GM18909 (cell line): ENCODE measurements at regions not wholly inside any gene's neighbourhood (a gene's known extent, or its start where the extent isn't known, plus 50 kb on each side); places are given as distances from the start of the nearest gene placed in this dataset.

Source experiments
- ATAC-seq: cut with Tn5 transposase; IDR thresholded peaks from one replicate; pipeline ENCODE4 v1.9.1; 2021; ENCODE audit warnings: mild to moderate bottlenecking; ENCODE audit not compliant: unreplicated experiment, poor library complexity

DNA sequence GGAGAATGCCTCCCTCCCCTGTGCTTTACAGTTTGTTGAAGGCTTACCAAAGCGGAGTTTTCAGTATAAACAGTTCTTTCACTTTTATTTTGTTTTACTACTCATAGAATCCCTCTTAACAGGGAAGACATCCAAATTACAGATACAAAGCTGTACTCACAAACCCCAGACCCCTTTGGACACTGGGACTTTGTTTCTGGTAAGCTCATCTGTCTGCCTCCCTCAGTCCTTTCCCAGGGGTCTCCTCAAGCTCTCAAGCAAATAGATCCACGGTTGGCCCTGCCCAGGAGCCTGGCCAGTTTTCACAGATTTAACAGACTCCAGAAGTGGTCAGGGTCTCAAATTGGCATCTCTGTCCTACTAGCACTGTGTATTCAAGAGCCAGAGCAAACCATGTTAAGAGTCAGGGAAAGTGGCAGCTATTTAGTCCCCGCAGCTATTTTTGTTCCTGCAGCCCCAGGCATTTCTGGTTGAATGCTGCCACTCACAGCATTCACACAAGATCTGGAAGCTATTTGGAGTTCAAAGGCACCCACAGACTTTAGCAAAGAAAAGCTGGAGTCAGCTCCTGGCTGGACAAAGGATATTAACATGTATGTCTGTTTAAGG, 54.2 kb downstream of the TMEM100 start:
- ATAC-seq, result no peak

DNA sequence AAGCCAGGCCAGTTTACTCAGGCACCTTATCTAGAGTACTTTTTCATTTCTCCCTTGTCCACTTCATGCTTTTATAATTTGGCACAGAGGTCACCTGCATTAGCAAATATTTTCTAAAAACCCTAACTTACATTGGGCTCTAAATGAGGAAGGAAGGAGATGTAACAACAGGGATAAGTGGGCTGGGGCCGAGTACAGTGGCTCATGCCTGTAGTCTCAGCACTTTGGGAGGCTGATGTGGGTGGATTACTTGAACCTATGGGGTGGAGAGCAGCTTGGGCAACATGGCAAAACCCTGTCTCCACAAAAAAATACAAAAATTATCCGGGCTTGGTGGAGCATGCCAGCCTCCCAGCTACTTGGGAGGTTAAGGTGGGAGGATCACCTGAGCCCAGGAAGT, 55.9 kb downstream of the TMEM100 start:
- no peak for ATAC-seq

DNA sequence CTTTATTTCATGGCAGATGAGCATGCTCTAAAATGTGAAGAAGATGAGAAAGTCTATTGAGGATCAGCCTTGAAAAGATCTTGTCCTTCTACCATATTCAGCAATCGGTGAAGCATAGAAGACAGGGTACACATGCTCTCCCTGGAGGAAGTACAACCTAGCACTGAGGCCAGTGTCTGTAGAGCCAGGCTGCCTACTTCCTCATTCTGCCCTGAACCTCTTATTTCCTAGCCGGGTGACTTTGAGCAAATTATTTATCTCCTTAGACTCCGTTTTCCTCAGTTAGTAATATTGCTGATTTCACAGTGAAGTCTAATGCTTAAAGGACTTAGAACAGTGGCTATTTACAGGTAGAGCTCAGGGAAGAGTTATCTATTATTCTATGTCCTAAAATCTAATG, 58.4 kb downstream of the TMEM100 start:
- ATAC-seq, result peak; percentile 94

DNA sequence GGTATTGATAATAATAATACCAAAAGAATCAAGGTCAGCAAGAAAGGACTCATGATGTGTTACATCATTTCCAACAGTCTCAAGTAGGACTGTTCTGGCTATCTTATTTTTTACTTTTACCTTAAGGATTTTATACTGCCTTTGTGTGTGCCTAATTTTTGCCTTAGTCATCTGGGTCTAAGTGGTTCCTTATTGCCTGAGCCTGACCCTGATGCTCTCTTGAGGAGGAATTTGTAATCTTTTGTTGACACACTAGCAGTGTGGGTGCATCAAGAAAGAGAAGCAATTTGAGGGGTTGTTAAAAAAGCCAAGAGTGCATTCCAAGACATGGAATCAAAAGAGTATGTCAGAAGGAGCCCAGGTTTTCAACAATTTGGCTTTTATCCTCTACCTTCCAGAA, 59.3 kb downstream of the TMEM100 start:
- no peak for ATAC-seq

DNA sequence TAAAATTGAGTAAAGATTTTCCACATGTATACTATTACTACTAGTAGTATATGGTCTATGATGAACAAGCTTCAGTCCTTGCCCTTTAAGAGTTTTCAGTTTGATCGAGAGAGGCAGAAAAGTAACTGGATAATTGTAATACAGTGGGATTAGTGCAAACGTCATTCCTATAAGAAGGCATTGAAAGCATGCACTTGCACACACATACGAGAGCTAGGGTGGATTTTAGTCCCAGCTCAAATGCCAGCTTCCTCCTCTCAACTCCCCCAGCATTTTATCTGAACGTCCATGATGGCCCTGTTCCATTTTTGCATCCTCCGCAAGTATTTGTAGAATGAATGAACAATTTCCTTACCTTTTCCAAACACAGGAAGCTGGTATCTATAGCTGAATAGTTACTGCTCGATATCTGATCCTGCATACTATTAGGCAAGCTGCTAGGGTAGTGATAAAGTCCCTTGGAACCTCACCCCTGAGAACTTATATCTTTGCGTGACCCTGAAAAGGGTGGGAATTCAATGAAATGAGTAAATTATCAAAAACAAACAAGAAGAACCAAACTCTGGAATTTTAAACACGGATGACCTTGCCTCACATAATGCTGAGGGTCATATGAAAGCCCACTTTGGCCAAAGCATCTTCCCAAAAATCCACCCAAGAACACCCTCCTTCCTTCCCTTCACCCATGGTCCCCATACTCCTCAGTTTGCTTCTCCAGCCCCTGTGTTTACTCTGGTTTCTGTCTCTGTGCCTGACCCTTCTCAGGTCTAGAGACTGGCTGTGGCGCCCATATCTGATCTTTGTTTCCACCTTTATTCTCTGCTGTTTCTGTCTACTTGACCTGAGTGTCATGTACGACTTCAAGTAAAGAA, 60.5 kb downstream of the TMEM100 start:
- no peak for ATAC-seq

DNA sequence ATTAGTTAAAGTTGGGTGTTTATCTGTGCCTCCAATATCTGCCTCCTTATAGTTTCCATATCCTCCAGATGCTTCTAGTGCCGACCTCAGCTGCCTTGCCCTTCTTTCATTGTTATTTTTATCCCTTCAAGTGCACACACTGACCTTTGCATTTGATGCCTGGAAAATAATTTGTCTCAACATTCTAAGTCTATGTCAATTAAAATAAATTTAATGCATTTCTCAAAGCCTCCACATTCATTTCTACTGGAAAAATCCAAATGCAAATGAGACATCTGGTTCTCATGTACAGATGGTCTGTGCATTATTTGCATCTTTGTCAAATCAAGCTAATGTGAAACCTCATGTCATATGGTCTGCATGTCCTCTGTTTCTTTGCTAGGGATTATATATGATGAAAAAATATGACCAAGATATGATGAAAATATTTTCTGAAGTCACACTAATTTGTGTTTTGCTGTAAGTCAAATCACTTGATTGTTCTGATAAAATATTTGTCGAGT, 61.4 kb downstream of the TMEM100 start:
- ATAC-seq, result no peak

DNA sequence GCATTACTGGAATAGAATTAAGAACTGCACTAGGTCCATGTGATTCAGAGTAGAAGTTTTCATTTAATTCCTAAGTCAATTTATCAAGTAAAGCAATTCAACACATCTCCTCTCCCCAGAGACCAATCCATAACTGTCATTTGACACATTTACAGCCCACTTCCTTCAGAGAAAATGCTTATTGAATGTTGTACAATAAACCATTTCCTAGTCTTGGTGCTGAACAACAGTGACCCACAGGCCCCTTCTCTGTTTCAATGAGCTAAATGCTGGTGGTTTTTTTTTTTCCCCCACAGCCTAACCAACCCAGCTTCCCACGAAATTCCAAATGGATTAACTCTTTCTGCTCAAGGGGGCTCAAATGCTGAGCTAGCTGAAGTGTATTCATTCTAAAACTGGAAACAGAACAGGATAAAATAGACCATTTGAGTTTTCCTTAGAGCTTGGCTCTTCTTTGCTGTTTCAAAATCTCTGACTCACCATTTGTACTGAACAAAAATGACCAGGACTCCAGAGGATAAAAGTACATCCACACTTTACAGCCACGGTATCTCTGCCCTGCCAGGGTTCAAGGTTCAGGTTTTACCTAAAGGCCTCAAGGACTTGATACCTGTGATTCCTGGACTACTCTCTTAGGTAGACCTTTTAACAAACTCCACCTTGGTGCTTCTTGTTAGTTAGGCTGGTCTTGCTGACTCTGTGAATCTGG, 62.3 kb downstream of the TMEM100 start:
- no peak for ATAC-seq

DNA sequence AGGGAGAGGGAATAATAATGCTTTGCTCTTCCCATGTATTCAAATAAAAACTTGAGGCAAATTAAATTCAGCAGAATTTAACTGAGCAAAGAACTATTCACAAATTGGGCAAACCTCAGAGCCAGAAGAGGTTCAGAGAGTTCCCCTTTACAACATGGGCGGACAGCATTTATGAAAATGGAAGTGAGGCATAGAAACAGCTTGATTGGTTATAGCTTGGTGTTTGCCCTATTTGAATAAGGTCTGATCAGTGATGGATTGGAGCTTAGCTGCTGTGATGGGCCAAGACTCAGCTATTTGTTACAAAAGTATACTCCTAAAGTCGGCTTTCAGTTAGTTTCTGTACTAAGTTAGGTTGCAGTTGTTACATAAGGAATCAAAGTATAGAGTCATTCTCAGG, 63.0 kb downstream of the TMEM100 start:
- no peak for ATAC-seq

DNA sequence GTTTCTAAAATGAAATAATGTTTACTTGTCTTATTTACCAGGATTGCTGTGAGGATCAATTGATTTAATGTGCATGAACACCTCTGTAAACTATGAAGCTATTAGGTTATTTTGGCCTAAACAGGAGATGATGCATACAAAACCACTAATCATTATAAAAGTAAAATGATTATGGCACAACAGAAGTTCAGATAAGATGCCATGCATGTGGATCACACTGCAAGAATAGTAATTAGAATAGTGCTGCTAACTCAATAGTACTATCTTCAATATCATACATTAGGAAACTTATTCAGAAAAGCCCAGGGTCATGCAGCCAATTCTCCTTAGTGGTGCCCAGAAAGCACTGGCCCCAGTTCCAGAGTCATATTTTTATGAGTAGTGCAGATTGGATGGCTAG, 66.9 kb downstream of the TMEM100 start:
- no peak for ATAC-seq

DNA sequence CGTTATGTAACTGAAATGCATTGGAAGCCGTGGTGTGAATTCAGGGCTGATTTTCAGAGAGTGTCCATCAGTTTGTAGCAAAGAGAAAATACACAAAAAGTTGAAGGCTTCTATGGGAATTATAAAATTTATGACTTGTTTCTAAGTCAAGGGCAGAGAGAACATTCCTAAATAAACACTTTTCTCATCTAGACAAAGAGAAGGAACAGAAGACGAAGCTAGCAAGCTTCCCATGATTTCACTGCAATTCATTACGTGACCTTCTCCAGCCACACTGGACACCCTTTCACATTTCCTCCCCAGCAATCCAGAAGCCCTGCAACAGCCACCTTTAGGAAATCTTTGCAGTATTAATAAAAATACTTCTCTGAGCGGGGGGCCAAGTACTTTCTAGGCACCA, 67.8 kb downstream of the TMEM100 start:
- no peak for ATAC-seq

DNA sequence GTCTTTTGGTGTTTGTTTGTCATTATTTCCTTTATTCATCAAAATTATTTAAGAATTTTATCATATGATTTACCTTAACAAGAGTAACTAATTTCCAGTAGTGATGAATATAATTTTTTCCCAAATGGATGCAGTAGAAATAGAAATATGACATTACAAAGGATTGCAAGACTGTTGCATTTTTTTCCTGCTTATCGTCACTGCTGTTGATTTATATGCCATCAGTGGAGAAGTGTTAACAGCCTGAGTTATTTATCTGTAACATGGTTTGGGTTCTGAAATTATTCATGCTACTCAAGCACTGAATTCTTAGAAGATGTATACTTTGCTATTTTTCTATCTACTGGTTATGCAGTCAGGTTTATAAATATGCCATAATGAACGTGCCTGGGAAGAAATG, 68.6 kb downstream of the TMEM100 start:
- ATAC-seq, result no peak

DNA sequence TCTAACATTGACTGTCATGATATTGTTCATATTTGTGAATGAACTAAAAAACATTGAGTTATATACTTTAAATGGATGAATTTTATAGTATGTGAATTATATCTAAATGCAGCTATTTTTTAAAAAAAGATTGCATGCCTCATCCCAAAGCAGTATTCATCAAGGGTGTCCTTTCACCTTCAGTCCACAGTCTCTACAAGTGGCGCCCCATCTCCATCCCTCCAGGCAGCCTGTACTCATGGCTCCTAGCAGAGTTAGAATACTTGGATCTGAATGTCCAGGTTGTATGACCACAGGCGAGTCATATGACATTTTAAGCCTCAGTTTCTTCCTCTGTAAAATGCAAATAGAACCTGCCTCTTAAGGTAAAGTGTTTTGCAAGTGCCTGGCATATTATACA, 69.8 kb downstream of the TMEM100 start:
- peak; percentile 44 for ATAC-seq

DNA sequence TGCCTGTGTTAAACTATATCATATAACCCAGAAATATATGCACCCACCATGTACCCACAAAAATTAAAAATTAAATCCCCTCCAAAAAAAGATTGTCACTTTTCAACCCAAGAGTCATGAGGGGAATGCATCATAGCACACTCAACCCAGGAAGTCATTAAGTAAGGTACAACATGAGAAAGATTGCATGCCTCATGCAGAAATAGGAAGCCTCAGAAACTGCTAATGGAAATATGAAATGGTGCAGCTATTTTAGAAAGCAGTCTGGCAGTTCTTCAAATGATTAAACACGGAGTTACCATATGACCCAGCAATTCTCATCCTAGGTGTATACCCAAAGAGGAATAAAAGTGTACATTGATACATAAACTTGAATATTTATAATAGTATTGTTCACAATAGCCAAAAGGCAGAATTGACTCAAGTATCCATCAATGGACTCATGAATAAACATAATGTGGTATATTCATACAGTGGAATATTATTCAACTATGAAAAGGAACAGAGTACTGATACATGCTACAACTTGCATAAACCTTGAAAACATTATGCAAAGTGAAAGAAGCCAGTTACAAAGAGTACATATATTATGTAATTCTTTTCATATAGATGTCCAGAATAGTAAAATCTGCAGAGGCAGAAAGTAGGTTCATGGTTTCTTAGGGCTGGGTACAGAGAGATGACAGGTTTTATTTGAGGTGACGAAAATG, 70.4 kb downstream of the TMEM100 start:
- ATAC-seq, result peak; percentile 69

DNA sequence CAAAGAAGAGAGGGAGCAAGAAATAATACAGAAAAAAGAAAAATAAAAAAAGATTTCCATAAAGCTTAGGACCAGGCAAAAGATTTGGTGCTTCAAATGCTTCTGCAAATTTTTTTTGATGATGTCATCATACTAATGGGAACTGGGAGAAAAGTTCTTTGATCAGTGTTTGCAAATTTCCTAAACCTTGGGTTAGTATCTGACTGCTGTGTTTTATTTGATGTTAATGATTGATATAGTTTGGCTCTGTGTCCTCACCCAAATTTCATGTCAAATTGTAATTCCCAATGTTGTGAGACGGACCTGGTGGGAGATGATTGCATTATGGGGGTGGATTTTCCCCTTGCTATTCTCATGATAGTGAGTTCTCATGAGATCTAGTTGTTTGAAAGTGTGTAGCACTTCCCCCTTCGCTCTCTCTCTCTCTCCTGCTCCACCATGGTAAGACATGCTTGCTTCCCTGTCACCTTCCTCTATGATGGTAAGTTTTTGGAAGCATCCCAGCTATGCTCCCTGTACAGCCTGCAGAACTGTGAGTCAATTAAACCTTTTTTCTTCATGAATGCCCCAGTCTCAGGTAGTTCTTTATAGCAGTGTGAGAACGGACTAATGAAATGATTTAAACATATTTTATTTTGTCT, 72.6 kb downstream of the TMEM100 start:
- no peak for ATAC-seq

DNA sequence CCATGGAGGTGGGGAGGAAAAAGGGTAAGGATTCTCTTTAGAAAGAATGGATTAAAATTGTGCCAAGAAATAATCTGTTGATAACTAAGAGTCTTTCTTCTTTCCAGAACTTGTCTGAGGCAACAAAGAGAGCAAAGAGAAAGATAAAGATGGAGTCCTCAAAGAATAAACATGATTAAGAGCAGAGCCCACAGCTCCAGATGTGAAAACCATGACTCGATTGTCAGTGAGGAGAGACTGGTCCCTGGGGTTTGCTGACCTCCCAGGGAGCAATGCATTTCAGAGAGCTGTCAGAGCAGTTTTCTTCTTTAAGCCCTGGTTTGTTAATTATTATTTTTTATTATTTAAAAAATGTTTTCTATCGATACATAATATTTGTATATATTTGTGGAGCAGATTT, 74.6 kb downstream of the TMEM100 start:
- ATAC-seq, result no peak

DNA sequence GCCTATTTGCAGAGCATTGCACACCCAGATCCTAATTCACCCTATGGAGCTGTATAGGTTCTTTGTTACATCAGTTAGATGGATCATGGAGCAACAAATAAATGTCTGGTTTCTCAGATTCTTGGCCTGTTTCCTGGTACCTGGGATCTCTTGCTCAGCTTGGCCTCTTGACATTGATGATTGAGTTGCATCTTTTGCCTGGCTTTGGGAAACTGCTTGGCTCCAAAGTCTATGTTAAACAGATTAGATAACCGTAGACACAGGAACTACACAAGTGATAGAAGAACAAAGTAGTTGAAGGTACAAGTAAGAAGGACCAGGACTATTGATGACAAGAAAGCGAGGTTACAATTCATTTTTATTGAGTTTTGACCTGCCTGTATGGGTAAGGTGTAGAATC, 77.3 kb downstream of the TMEM100 start:
- no peak for ATAC-seq

DNA sequence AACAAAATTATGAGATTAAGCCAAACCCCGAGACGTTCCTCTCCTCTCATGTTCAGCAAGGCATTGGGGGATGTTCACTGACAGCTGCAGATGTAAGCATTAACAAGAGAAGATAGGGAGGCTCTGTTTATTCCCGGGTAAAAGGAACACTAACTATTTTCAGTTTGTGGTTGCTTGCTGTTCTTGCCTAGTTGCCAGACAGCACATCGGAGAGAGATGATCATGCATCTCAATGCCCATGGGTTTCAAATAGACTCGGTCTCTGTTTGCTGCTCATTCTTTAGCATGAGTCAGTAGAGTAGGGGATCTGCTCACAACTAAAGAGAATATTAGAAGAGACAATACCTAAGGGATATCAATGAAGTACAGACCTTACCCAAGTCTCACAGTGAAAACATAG, 78.3 kb downstream of the TMEM100 start:
- no peak for ATAC-seq

DNA sequence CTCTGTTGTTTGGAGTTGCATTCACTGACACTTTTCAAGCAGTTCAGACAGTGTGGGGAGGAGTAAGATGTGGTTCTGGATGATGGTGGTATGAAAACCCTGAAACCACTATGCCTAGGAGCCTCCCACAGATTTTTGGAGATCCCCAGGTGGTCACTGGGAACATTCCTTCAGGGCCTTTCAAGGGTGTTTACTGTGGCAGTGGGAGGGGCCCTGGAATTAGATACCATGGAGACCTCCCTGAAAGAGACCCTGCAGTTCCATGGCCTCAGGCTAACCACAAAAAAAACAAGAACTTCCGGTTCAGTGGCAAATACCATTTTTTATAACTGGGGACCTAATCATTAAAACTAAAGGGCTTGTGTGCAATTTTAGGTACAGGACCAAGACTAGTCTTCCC, 79.9 kb downstream of the TMEM100 start:
- ATAC-seq, result no peak

DNA sequence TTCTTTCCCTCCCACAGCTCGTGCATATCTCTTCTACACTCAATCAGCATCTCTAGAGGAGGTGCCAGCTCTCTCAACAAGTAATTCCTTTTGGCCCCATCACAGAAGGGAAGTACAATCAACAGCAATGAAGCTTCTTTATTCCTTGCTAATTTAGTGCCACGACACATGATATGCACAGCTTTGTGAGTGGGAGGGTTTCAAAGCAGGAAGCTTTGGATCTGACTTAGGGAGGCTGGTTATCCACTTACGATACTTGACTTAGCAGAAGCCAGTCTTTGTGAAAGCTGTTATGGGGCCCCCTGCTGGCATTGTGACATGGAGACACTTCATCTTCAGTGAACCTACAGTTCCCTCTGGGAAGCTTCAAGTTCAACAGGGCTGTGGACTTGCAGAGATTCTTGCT, 81.0 kb downstream of the TMEM100 start:
- ATAC-seq, result no peak

DNA sequence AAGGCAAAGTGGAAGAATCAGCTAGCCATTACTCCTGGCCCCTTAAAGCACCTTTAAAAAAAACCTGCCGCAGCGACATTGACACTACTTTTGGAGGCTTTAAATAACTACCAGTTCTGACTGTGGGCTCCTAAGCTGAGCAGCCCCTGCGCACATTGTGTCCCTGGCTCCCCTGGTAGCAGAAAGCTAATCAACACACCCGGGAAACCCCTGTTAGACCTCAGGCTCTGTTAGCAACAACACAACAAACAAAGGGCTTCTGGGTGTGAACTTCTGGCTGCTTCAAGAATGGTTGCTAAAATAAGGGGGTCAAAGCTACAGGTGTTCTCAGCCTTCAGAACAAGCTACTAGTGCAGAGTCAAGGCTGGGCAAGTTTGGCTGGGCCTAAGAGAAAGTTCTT, 83.6 kb downstream of the TMEM100 start:
- no peak for ATAC-seq
